Mammary epithelial cell (primary cell): ENCODE measurements at regions not wholly inside any gene's neighbourhood (a gene's known extent, or its start where the extent isn't known, plus 50 kb on each side); places are given as distances from the start of the nearest gene placed in this dataset.
A peak's percentile ranks its signal among the peaks of the same experiment; 100 is the strongest.

ENCODE experiments used
- CTCF ChIP-seq, 2 donors: IDR thresholded peaks in 1 of 2; conservative IDR thresholded peaks in 1 of 2; 2 replicates each; pipeline ENCODE4 v1.5.1; 2011 to 2012; ENCODE audit warnings: inconsistent platforms in 2 of 2, low read length in 2 of 2, mild to moderate bottlenecking in 2 of 2, control low read depth in 1 of 2, low read depth in 1 of 2; ENCODE audit not compliant: insufficient read depth in 1 of 2; ENCODE audit errors: extremely low read depth in 1 of 2
- EZH2 ChIP-seq: IDR thresholded peaks from 2 replicates; pipeline ENCODE4 v1.6.1; 2012; ENCODE audit warnings: low read length, inconsistent platforms, borderline replicate concordance

- TF ChIP-seq CTCF (conservative IDR thresholded peaks at IDR 0.05 in 1 of 2, IDR thresholded peaks at IDR 0.05 in 1 of 2; ENCODE audit: extremely low read depth in 1 of 2, insufficient read depth in 1 of 2, low read depth in 1 of 2, low read length in 2 of 2) (peak in 1 of 2 donors; percentile 38), EZH2 (no peak)
These were observed 808.1 kb downstream of the RNF144A start for GRCh38 chr2:7725171-7725849.
